GM23338 (cell line): ENCODE measurements at regions not wholly inside any gene's neighbourhood (a gene's known extent, or its start where the extent isn't known, plus 50 kb on each side); places are given as distances from the start of the nearest gene placed in this dataset.

Experiments
- EZH2 ChIP-seq: fragments of 200-600 bp; sonication (generic); IDR thresholded peaks from one replicate; pipeline ENCODE4 v1.8.0; 2017; ENCODE audit warnings: antibody characterized with exemption, mild to moderate bottlenecking, low read depth; ENCODE audit not compliant: unreplicated experiment
- EZH2phosphoT487 ChIP-seq: fragments of 200-600 bp; sonication (generic); IDR thresholded peaks from one replicate; pipeline ENCODE4 v1.8.1; 2018; ENCODE audit warnings: antibody characterized with exemption; ENCODE audit not compliant: unreplicated experiment
- POLR2AphosphoS5 ChIP-seq: IDR thresholded peaks from 2 replicates; pipeline ENCODE4 v1.6.1; 2016; ENCODE audit warnings: antibody characterized with exemption, low read depth
- TF ChIP-seq, protein P1 (sequence below), 2 experiments: fragments of 200-600 bp in 1 of 2; sonication (generic) in 1 of 2; conservative IDR thresholded peaks; 2 replicates each; pipeline versions ENCODE4 v1.5.1 to v1.6.1; 2016 to 2017; ENCODE audit warnings: antibody characterized with exemption in 2 of 2, low read depth in 2 of 2, mild to moderate bottlenecking in 2 of 2, moderate library complexity in 1 of 2
- TF ChIP-seq, protein P2 (sequence below): IDR thresholded peaks from one replicate; pipeline ENCODE4 v1.6.1; 2018; ENCODE audit warnings: antibody characterized with exemption; ENCODE audit not compliant: unreplicated experiment

DNA sequence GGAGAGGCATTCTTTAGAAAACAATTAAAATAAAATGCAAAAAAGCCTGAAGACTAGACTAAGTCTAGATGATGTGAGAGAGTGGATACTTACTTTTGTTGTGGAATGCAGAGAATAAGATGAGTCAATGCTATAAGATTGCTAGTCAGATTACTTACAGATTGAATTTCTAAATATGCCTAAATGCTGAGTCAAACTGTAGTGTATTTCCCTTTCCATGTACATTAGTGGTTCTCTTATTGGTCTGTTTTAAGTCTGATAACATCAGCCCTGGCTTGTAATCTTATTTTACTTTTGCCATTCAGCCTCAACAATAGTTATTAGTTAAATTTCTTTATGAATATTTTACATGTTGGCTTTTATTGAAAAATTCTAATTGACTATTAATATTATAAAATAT, 702.7 kb downstream of the SOCS6 start:
- TF ChIP-seq POLR2AphosphoS5, result no peak
- TF ChIP-seq, protein P1, sequence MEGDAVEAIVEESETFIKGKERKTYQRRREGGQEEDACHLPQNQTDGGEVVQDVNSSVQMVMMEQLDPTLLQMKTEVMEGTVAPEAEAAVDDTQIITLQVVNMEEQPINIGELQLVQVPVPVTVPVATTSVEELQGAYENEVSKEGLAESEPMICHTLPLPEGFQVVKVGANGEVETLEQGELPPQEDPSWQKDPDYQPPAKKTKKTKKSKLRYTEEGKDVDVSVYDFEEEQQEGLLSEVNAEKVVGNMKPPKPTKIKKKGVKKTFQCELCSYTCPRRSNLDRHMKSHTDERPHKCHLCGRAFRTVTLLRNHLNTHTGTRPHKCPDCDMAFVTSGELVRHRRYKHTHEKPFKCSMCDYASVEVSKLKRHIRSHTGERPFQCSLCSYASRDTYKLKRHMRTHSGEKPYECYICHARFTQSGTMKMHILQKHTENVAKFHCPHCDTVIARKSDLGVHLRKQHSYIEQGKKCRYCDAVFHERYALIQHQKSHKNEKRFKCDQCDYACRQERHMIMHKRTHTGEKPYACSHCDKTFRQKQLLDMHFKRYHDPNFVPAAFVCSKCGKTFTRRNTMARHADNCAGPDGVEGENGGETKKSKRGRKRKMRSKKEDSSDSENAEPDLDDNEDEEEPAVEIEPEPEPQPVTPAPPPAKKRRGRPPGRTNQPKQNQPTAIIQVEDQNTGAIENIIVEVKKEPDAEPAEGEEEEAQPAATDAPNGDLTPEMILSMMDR (conservative IDR thresholded peaks at IDR 0.05; ENCODE audit: low read depth in 2 of 2), result no peak
- TF ChIP-seq EZH2phosphoT487, result no peak
- TF ChIP-seq EZH2, result no peak
- TF ChIP-seq, protein P2, sequence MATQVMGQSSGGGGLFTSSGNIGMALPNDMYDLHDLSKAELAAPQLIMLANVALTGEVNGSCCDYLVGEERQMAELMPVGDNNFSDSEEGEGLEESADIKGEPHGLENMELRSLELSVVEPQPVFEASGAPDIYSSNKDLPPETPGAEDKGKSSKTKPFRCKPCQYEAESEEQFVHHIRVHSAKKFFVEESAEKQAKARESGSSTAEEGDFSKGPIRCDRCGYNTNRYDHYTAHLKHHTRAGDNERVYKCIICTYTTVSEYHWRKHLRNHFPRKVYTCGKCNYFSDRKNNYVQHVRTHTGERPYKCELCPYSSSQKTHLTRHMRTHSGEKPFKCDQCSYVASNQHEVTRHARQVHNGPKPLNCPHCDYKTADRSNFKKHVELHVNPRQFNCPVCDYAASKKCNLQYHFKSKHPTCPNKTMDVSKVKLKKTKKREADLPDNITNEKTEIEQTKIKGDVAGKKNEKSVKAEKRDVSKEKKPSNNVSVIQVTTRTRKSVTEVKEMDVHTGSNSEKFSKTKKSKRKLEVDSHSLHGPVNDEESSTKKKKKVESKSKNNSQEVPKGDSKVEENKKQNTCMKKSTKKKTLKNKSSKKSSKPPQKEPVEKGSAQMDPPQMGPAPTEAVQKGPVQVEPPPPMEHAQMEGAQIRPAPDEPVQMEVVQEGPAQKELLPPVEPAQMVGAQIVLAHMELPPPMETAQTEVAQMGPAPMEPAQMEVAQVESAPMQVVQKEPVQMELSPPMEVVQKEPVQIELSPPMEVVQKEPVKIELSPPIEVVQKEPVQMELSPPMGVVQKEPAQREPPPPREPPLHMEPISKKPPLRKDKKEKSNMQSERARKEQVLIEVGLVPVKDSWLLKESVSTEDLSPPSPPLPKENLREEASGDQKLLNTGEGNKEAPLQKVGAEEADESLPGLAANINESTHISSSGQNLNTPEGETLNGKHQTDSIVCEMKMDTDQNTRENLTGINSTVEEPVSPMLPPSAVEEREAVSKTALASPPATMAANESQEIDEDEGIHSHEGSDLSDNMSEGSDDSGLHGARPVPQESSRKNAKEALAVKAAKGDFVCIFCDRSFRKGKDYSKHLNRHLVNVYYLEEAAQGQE, result no peak
